Myocyte (in vitro differentiated cells): ENCODE measurements at regions not wholly inside any gene's neighbourhood (a gene's known extent, or its start where the extent isn't known, plus 50 kb on each side); places are given as distances from the start of the nearest gene placed in this dataset.

Experiments
- DNase-seq: peaks from one replicate; pipeline ENCODE4 v3.0.0-alpha.2; 2012; ENCODE audit warnings: low read depth

DNA sequence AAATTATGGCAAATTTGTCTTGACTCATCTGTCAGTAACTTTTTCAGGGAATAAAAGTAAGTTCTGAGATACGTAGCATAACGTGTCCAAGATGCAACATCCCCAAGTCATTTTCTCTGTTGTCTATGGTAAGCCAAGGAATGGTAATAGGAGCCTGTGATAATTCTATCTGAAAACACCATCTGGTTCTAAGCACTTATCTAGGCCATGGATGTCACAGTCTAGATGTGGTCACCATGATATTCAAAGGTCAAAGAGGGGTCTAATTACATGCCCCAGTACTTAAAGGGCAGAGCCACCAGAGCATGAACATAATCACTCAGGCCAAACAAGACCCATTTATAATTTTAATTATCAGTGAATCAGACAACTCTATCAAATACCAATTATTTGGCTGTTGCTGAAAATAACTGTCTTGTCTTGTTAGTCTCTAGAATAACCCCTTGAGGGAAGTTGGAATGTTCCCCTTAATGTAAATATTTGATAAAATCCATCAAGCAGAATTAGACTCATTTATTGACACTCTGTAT is 225.1 kb upstream of the MPPED2 start:
- peak; percentile 65 for DNase-seq

DNA sequence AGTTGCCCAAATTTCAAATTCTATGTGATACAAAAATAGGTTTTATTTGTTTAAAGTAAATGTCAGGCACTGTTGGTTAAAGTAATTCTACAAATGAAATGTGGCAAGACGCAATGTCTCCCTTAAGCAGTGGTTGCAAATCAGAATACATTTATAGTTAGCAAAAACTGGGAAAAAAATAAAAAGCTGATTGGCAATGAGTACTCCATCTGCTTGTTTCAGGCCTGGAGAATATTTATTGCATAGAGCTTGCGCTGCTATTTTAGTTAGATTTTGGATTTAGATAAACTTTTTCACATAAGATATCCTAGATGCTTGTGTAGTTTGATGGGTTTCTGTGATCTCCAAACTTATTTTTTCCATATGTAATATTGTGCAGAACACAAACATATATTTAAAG is 224.0 kb upstream of the MPPED2 start:
- DNase-seq: no peak

DNA sequence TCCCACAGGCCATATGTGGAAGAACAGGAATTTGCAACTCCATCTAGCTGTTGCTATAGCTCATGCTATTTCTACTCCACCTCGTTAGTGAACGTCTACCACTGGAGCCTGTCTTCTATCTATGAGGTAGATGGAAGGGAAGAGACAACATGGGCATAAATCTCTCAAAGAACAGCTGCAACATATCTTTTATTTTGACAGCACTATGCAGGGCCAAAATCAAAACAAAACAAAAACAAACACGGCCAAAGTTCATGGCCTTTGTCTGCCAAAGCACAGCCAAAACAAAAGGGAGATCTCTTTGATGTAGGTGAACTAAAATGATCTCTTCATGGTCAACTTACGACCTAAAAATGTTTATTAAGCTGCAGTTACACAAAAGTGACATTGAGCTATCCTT is 215.2 kb upstream of the MPPED2 start:
- DNase-seq: peak; percentile 74

DNA sequence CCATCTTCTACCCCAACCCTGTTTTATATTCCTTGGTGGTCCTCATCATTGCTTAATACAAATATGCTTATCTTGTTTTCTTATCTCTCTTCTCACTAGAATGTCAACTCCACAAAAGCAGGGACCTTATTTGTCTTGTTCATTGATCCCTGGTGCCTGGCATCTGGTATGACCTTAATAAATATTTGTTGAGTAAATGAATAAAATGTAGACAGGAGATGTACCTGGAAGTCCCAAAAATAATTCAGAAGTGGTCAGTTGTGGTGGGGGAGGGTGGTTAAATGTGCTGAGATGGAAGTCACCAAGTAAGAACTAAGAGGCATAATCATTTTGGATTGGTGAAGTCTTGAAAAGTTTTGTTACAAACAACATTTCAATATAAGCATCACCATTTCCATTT is 214.8 kb upstream of the MPPED2 start:
- DNase-seq: no peak

DNA sequence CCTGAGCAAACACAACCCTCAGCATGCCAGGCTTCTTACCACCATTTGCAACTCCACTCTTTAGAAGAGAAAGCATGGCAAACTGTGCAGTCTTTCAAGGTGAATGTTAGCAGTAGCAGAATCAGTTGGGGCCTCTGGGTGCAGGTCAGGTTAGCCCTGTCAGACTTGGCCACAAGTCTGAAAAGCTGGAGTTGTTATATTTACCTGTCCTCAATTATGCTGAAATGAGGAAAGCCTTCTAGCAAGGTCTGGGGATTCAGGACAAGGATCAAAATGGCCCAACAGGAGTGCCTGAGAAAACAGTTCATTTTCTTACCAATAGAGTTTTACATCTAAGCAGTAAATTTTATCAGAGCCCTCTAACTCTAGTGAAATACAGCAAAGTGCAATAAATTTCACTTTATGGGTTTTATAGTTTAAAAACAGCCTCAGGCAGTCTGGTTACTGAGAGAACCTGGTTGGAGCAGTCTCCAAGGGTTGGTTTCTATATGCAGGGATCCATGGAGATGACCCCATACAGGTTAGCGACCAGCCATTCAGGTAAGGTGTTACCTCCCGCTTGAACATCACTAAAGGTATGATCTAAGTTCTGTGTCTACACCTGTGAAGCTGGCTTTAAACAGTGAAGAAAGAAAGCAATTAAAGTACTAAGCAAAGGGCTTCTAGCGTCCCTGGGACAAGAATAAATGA is 212.5 kb upstream of the MPPED2 start:
- no peak for DNase-seq

DNA sequence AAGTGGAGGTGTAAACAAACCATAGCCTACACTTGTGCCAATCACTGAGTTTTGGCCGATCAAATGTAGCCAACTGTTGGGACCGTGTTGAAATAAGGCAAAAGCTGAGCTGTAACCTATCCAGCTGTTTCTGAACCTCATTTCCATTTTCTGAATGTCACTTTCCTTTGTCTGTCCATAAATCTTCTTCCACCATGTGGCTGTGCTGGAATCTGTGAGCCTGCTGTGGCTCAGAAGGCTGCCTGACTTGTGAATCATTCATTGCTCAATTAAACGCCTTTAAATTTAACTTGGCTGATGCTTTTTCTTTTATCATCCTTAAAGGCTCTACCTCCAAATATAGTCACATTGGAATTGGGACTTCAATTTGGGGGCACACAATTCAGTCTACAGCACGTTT is 203.1 kb upstream of the MPPED2 start:
- DNase-seq: peak; percentile 93

DNA sequence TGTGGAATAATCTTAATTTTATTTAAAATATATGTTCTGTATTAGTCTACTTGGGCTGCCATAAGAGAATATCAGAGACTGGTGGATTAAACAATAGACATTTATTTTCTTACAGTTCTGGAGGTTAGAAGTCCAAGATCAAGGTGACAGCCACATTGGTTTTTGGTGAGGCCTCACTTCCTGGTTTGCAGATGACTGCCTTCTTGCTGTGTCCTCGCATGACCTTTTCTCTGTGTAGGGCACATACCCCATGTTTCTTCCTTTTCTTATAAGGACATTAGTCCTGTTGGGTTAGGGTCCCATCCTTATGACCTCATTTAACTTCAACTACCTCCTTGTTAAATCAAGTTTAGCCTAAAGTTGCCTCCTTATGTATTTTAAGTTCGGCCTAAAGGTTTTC is 202.7 kb upstream of the MPPED2 start:
- DNase-seq: peak; percentile 60

DNA sequence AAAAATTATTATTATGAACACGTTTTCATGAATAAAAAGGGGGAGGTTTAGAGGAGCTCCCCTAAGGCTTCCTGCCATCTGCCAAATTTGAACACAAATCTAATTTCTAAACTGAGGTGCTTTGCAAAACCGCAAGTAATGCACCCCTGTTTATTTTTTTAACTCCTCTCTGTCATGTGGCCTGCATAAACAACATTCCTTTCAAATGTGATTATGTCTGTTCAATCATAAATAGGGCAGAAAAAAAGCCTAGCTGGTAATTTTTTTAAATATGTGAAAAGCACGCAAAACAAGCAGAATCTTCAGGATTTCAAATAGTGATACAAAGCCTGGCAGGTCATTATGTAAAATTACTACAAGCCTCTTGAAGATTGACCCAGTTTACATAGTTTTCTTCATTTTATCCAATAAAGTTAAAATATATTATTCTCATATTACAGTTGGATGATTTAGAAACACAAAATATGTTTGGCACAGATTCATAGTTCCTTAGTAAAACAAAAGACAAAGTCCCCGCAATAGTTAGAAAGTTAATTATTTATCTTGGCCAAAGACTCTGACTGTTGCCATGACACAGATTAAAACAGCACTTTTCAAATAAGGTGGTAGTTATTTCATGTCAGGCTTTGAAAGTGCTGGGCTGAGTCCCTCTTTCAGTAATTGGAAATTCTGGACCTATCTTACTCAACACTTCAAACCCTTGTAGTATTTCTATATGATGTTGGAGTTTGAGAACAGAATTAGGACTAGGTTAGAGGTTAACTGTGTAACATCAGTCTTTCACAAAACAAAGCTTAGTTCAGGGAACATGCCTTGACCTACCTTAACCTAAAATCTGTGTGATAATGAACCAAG is 200.3 kb upstream of the MPPED2 start:
- DNase-seq: peak; percentile 49

DNA sequence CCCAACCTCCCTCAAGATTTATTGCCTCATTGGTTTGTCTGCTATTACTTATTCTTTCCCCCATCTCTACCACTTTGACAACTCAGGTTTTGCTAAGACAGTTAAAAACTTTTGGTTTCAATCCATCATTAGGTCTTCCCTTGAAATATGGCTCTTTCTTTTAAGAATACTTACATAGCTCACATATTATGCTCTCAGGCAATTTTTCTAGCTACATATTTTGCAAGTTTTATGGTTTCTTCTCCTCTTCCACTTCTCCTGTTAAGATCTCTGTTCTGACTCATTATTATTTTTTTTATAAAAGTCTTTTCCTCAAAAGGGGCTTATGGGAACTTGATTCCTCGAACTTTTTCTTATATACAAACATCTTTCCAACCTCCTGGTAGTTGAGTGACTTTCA is 192.4 kb upstream of the MPPED2 start:
- no peak for DNase-seq

DNA sequence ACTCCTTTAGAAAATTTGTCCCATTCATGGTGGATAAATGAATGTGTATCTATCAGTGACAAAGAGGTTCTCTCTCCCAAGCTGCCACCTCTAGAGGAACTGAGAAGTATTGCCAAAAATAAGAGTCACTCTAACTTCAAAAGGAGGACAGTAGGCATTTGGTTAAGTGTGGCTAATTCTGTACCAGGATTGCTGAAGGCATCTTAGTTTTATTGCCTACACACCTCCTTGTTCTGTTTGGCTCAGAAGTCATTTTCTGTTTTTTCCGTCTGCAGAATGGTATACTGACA is 189.0 kb upstream of the MPPED2 start:
- DNase-seq: no peak

DNA sequence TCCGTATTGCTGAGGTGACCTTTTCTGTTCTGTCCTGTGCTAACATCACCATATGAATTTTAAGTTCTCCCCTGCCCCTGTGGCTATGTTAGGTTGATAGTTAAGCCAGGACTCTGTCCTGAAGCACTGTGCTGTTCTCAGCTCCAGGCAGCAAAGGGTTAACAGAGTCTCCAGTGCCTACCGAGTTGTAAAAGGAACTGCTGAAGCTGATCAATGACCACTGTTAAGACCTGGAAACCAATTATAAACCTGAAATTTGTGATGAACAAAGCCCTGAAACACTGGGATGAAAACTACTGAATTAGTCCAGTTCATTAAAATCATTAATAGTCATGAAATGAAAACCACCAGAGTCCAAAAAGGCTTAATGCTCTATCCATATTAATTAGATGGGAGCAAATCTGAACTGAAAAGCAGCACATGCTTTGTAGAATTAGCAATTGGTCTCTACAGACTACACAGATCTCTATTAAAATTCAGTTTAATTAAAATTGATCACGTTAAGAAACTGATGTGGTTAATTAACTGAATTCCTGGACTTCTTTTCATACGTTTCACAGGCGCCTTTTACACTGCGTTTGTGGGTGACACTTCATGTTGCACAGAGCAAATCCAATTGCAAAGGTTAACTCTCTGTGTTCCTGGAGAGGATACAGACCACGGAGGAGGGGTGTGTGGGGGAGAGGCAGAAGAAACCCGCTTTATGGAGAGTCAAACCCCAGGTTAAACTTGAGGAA is 188.5 kb upstream of the MPPED2 start:
- no peak for DNase-seq

DNA sequence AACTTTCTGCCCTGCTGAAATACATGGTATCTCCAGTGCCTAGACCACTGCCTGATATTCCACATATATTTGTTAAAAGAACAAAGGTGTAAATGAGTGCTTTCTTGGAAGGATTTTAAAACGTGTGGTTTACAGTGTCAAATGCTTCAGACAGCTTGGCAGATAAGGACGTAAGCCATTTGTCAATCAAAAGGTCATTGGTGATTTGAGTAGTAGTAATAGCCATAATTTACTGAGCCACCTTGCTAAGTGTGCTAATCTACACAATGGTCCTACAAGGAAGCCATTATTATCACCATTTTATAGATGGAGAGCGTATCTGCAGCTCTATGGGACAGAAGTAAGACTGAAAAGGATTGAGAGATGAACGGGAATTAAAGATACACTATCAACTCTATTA is 186.8 kb upstream of the MPPED2 start:
- DNase-seq: no peak

DNA sequence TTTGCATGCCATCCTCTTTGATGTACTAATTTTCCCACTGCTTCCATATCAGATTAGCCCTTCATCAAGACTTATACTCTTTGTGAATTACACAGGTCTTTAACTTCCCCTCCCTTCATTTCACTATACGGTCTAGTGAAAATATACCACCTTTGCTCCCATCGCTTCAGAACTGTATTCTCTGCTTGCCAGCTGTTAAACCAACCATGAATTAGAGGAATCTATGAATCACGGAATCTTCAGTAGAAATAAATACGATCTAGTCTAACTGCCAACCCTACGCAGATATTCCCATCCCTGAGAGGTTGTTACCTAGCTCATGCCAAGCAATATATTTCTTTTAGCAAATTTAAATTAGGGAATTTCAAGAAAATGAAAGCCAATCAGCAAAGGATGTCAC is 177.8 kb upstream of the MPPED2 start:
- DNase-seq: no peak

DNA sequence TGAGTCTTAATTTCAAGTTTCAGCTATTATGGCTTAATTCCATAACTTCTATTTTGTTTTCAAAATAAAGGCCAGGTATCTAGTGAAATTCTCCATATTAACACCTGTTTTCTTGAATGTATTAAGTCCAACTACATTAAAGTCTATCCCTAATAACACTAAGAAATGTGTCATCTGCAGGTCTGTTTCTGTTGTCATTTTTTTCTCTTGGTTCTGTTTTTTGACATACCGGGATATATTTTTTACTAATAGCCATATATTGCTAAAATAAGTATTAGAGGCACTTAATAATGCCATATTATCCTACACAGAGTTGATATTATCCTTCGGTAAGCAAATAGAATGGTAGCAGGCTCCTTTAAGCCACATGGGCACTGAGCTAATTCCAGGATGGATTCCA is 176.0 kb upstream of the MPPED2 start:
- no peak for DNase-seq

DNA sequence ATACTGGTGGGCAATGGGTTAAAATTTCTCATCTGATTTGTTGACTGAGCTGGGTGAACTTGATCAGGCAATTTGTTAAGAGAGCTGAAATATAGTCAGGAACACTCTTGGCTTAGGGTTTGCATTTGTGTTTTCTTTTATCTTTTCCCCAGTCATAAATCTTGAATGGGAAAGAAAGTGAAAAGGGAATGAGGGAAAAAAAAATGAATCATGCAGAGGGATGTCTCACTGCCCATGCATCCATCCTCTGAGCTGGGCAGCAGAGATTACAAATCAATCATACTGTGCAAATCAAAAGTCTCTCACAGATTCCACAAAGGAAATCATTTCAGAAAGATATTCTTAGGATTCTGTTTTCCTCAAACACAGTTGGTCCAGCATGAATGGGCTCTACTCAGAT is 174.2 kb upstream of the MPPED2 start:
- peak; percentile 7 for DNase-seq

DNA sequence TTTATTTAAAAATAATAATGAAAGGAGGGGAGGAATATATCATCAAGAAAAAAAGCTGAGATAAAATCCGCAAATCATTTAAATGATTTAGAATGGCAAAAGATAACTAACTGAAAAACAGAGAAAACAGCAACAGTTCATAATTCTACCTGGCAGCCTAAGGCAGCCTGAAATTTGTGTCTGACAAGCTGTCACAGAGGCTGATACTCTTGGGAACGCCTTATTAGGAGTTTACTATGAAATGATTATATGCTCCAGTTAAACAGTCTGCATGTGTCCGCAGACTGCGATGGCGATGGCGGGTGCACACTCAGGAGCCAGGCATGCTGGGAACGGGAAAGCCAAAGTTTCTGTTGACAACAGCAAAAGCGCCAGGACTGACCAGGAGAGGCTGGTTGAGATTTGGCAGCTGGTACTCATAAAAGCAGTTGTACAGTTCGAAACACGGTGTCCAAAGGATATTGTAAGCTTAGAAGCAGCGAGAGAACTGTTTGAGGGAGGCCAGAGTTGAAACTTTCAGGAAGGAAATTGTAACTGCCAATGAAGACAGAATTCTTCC is 172.9 kb upstream of the MPPED2 start:
- no peak for DNase-seq

DNA sequence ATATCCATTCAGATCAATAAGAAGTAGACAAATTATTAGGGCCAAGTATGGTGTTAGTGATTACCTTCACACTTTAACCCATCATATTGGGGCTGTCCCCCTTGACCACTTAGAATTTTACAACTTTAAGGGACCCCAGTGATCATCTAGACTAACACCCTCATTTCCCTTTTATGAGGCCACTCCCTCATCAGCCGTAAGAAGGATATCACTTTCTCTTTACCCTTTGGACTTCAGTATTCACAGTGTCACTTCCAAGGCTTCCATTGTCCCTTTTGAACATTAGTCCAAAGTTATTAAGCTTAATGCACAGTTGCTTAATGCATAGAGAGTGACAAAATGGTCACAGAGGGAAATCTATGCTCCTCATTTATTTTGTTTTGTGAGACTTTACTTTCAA is 172.4 kb upstream of the MPPED2 start:
- DNase-seq: no peak

DNA sequence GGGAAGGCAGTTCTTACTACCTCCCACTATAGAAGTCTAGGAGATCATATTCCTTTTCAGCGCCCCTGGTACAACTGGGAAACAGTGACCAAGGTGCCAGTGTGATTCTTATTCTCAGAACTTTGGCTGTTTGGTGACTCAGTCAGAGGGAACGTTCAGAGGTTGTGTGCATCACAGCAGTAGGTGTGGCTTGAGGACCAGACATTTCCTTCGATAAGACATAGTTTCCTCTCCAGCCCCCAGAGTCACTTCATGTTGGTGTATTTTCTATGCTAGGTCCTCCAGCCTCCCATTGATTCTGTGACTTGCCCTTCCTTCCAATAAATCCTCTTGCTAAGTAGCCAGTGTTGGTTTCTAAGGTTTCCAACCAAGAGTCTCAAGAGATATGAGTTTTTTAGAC is 171.9 kb upstream of the MPPED2 start:
- DNase-seq: no peak

DNA sequence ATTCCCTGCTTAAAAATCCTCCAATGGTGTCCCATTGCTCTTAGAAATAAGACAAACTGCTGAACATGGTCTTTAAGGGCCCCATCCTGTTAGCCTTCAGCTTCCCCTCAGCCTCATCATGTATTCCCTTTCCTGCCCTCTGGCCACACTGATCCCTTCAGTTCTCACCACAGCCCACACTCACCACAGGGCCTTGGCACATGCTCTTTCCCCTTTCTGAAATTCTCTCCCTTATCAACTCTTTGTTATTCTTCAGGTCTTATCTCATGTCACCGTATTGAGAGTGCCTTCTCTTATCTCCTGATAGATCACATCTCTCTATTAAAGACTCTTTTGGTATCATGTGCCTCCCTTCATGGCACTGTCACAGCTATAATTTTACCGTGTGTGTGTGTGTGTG is 167.8 kb upstream of the MPPED2 start:
- no peak for DNase-seq

DNA sequence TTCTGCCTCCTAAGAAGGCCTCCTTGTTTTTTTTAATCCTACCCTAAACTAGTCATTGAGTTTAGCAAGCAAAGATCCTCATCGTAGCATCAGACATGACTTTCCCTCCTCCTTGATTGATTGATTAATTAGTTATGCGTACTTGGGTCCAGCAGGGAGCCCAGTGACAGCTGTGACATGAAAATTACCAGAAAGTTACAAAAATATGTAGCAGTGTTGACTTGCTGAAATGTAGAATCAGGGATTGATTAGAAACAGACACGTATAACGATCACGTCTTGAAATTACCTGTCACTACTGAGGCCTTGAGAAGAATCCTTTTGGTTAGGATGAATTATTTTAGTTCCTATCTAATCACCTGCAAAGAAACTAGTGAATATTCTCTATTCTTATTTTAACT is 167.4 kb upstream of the MPPED2 start:
- no peak for DNase-seq

DNA sequence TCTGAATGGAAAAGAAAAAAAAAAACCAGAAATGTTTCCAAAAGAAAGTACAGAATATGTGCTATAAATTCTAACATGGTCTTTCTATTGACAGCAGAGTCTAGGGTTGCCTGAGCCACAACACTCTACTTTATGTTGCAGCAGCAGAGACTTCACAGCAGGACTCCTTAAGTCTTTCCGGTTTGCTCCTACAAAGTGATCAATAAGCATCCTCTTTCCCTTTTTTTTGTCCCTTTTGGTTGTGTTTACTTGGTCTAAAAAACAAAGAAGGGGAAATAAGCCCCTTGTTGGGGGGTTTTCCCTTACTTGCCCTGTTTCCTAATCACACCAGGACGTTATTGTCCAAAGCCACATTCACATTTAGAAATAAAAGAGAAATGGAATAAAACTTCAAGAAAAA is 163.1 kb upstream of the MPPED2 start:
- no peak for DNase-seq

DNA sequence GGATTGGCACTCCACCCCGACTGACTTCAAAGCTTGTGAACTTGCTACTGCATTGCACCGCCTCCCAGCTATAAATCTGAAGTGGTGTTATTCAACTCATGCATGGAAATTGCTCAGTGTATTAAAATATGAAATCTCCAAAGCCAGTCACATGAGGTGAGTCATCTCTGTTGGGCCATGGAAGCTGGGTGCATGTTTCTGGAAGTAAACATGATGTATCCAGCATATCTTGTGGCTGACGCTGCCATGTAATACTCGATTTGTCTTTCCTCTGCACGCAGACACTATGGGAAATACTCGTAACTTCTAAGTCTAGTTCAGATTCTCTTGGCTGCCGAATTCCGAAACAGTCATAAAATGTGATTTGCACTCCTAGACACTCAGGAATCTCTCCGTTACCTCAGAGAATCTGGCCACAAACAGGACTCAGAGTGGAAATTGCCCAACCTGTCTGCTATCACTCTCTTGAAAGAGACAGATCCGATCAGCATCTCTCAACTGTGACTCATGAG is 154.9 kb upstream of the MPPED2 start:
- peak; percentile 56 for DNase-seq
